GM12874 (cell line): ENCODE measurements at regions not wholly inside any gene's neighbourhood (a gene's known extent, or its start where the extent isn't known, plus 50 kb on each side); places are given as distances from the start of the nearest gene placed in this dataset.

Source experiments
- CTCF ChIP-seq: IDR thresholded peaks from 2 replicates; pipeline ENCODE4 v1.5.1; 2011; ENCODE audit warnings: low read depth, mild to moderate bottlenecking, control low read depth, low read length, moderate library complexity; ENCODE audit not compliant: insufficient read depth

GRCh38 chr13:109913186-109913585, 126.8 kb upstream of the IRS2 start:
- no peak for TF ChIP-seq CTCF

GRCh38 chr13:109910194-109910593, 123.8 kb upstream of the IRS2 start:
- no peak for TF ChIP-seq CTCF

- TF ChIP-seq CTCF, result no peak
Measured at GRCh38 chr13:109906976-109907375, 120.6 kb upstream of the IRS2 start.

GRCh38 chr13:109904218-109904617, 117.8 kb upstream of the IRS2 start:
- TF ChIP-seq CTCF, result no peak

GRCh38 chr13:109900741-109901140, 114.4 kb upstream of the IRS2 start:
- TF ChIP-seq CTCF, result no peak

GRCh38 chr13:109900320-109900719, 113.9 kb upstream of the IRS2 start:
- no peak for TF ChIP-seq CTCF

GRCh38 chr13:109899748-109900147, 113.4 kb upstream of the IRS2 start:
- no peak for TF ChIP-seq CTCF

GRCh38 chr13:109899316-109899715, 112.9 kb upstream of the IRS2 start:
- no peak for TF ChIP-seq CTCF
